GM12864 (cell line): ENCODE measurements at regions not wholly inside any gene's neighbourhood (a gene's known extent, or its start where the extent isn't known, plus 50 kb on each side); places are given as distances from the start of the nearest gene placed in this dataset.
A peak's percentile ranks its signal among the peaks of the same experiment; 100 is the strongest.

Source experiments
- DNase-seq: peaks from one replicate; pipeline ENCODE4 v3.0.0-alpha.2; 2011; ENCODE audit warnings: low read depth
- H3K4me3 ChIP-seq: 2 replicates; pipeline ENCODE4 v1.5.1; 2011; ENCODE audit warnings: mild to moderate bottlenecking, low read depth, low read length, control low read depth
- TF ChIP-seq, protein P1 (sequence below): IDR thresholded peaks from 2 replicates; pipeline ENCODE4 v1.5.1; 2011; ENCODE audit warnings: low read depth, mild to moderate bottlenecking, moderate library complexity, low read length, control low read depth, inconsistent platforms; ENCODE audit errors: missing control alignments

DNA sequence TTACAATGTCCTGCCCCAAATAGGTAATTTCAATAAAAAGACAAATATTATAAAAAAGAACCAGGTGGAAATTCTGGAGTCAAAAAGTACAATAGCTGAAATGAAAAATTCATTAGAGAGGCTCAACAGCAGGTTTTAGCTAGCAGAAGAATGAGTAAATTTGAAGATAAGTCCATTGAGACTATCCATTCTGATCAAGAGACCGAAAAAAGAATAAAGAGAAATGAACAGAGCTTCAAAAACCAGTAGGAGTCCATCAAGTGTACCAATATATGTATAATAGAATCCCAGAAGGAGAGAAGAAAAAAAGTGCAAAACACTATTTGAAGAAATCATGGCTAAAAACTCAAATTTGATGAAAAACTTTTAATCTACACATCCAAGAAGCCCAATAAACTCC lies 60.5 kb upstream of the POMGNT2 start:
- H3K4me3 ChIP-seq, result no peak overlapping the region
- TF ChIP-seq, protein P1, sequence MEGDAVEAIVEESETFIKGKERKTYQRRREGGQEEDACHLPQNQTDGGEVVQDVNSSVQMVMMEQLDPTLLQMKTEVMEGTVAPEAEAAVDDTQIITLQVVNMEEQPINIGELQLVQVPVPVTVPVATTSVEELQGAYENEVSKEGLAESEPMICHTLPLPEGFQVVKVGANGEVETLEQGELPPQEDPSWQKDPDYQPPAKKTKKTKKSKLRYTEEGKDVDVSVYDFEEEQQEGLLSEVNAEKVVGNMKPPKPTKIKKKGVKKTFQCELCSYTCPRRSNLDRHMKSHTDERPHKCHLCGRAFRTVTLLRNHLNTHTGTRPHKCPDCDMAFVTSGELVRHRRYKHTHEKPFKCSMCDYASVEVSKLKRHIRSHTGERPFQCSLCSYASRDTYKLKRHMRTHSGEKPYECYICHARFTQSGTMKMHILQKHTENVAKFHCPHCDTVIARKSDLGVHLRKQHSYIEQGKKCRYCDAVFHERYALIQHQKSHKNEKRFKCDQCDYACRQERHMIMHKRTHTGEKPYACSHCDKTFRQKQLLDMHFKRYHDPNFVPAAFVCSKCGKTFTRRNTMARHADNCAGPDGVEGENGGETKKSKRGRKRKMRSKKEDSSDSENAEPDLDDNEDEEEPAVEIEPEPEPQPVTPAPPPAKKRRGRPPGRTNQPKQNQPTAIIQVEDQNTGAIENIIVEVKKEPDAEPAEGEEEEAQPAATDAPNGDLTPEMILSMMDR, result no peak
- DNase-seq, result no peak

DNA sequence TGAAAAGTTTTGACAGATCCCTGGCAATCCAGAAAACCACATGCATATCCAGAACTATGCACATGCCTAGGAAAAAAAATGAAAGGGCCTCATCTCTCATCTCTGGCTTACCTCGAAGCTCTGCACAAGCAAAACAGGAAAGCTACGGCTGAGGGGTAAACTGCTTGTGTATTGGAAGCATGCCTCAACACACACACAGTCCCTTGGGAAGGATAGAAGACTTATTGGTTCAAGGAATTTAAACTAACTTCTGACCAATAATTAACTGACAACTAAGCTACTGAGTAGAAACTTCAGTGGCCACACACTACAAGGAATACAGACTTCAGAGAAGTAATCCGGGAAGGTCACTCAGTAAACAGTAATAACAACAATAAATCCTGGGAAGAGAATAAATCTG lies 59.9 kb upstream of the POMGNT2 start:
- no peak overlapping the region for H3K4me3 ChIP-seq
- DNase-seq, result no peak
- TF ChIP-seq, protein P1, result no peak

DNA sequence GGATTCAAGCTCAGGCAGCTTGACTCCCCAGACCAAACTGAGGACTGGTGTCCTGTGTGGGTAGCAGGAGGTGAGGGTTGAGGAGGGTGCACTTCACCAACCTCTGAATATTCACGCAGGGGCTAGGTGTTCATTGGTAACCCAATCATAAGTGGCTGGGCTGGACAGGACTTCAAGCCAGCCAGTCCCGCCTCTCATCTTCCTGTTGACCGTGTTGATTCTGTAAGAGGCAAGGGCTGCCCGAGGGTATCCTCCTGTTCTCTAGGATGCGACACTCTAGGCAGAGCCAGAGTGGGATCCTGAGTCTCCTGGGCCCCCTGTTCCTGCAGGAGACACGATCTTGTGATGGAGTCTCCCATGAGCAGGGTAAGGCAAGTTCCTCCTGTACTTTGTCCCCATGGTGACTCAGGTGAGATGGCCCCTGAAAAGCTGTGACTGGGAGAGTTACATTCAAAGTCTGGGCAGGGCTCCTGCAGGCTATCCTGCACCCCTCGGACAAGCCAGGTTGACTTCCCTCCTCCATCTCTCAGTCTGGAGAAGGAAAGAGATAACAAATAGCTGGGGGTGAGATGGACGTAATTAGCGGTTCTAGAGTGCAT lies 58.1 kb upstream of the POMGNT2 start:
- no peak for DNase-seq
- TF ChIP-seq, protein P1, result no peak

DNA sequence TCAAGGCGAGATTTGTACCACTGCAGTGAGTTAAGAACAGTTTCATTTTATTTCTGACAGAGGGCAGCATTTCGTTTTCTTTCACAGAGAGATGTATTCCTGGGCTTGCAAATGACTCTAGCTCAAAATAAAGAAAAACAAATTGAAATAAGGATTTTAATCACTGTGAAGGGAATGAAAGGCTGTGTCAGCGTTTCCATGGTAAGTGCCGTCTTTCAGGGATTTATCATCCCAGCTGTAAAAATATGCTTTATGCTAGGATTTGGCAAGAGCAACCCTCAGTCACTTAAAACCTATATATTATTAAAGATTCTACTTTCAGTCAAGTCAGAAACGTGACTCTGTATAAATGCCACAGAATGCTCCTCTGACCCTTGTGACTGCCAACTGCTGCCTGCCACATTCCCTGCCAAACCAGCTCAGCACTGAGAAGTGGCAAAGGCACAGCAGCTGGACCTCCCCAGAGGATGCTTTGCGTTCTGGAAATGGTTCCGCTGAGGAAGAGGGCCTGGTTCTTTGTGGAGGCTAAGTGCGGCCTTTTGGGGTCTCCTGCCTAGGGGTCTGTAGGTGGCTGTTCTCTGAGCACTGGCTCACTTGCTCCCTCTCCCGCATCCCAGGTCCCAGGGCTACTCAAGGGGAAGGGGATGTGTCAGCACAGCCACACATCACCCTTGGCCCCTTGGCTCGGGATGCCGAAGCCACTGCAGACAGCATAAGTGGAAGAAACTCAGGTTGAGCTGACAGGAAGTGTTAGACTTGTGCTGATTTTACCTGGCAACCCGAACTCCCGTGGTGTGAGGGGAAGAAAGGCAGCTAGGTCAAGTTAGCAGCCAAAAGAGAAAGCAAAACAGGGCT lies 56.6 kb upstream of the POMGNT2 start:
- H3K4me3 ChIP-seq, result no peak overlapping the region
- TF ChIP-seq, protein P1, result peak; percentile 10
- DNase-seq, result no peak

More for the DNA sequence above, 58.1 kb upstream of the POMGNT2 start:
- H3K4me3 ChIP-seq, result no peak overlapping the region

DNA sequence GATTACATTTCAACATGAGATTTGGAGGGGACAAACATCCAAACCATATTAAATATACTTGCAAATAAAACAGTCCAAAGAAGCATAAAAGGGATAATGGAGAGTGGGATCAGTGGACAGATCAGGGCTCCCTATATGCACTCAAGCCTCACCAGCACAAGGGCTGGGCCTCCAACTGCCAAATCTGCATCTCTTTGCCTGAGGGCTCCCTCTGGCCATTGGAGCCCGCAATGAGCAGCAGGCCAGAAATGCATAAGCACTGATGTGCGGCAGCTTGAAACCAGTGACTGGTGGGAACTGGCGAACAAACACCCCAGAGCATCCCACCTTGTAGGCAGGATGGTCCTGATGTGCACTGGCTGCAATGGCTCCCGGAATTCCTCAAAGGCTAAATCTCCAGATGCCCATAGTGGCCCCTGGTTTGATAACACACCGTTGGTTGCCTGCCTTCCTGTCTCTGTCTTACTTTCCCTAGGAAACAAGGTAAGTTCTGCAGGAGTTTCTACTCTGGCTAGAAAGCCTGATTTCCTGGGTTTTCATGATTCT lies 55.9 kb upstream of the POMGNT2 start:
- H3K4me3 ChIP-seq, result no peak overlapping the region
- DNase-seq, result no peak
- TF ChIP-seq, protein P1, result no peak

DNA sequence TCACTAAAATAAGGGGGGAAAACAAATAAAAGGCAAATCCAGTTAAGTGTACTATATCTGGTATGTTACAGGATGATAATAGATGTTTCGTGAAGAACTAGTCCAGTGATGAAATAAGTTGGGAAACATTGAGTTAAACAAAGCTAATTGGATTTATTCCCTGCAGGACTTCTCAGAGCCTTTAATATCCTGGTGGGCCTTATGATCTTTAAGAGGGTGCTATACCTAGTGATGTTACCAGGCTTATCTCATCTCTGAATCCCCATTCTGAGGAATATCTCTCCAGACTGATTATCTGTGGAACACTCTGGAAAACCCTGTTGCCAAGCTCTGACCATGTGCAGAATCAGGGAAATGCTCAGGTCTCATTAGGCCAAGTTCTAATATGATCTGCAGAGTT lies 54.8 kb upstream of the POMGNT2 start:
- no peak for DNase-seq
- no peak overlapping the region for H3K4me3 ChIP-seq
- TF ChIP-seq, protein P1, result no peak

DNA sequence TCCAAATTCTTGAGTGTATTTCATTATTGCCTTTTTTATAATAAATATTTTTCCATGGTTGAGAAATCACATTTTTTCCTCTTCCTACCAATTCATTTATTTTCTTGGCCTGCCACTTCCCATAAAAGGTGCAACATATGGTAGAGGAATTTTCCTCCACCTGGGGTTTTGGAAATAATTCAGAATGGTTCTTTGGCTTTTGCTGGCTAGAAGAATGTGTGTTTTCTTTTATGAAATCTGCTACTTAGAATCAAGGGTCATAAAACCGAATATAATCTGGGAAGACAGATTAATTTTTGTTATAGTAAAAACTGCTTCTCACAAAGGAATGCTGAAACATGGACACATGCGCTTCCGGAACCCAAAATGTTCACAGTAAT lies 54.0 kb upstream of the POMGNT2 start:
- TF ChIP-seq, protein P1, result no peak
- no peak for DNase-seq
- no peak overlapping the region for H3K4me3 ChIP-seq
